ENCODE measurements at regions not wholly inside any gene's neighbourhood (a gene's known extent, or its start where the extent isn't known, plus 50 kb on each side); places are given as distances from the start of the nearest gene placed in this dataset.

GRCh38 chr3:16059081-16059537, 115.4 kb upstream of the GALNT15 start:
- Histone ChIP-seq H3K27me3 (ENCODE audit: control insufficient read depth, insufficient read depth, low read length) (no peaks in the 10 kb centered on the region), H3K4me3 (ENCODE audit: low read depth, low read length) (no peak overlapping the region), H3K4me2 (ENCODE audit: low read length) (no peak overlapping the region), H3K27ac (peak overlapping the region; percentile 24), H3K36me3 (ENCODE audit: control insufficient read depth, insufficient read depth, low read length) (no peaks in the 10 kb centered on the region), H3K9ac (no peak overlapping the region), H3K79me2 (no peaks in the 10 kb centered on the region), H2AFZ (no peak overlapping the region), H3K4me1 (no peaks in the 10 kb centered on the region), H3K9me3 (ENCODE audit: control insufficient read depth, low read length) (no peaks in the 10 kb centered on the region)
- no peak for TF ChIP-seq CTCF (IDR thresholded peaks at IDR 0.05)

DNA sequence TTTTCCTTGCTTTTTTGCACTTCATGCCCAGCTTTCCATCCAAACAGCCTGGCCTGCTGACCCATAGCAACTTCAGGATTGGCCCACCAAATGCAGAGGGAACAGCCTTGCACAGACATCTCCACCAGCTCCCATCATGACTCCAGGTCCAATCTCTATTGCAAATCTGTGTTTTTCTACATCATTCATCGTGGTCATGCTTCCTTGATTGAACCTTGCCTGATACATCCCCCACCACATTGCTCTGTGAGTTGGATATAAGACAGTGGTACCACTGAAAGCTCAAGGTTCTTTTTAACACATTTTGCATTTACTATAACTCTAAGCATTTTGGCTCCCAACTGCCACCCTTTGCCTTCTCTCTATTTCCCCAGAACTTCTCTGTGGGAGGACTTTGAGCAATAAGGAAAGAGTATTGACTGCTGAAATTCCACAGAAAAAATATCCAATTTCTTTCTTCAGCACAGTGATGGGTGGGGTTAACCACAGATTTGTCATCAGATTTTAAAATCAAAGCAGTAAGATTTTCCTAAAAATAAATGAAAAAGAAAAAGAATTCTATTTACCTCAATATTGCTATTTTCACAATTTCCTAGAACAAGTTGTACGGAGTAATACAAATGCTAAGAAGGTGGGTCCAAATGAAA, 114.6 kb upstream of the GALNT15 start:
- H3K36me3 ChIP-seq (ENCODE audit: control insufficient read depth, insufficient read depth, low read length): no peaks in the 10 kb centered on the region
- no peaks in the 10 kb centered on the region for H3K27me3 ChIP-seq (ENCODE audit: control insufficient read depth, insufficient read depth, low read length)
- H3K4me3 ChIP-seq (ENCODE audit: low read depth, low read length): no peak overlapping the region
- H3K79me2 ChIP-seq: no peaks in the 10 kb centered on the region
- no peaks in the 10 kb centered on the region for H3K4me1 ChIP-seq
- H2AFZ ChIP-seq: no peak overlapping the region
- peak overlapping the region; percentile 24 for H3K27ac ChIP-seq
- no peak for TF ChIP-seq CTCF (IDR thresholded peaks at IDR 0.05)
- no peaks in the 10 kb centered on the region for H3K9me3 ChIP-seq (ENCODE audit: control insufficient read depth, low read length)
- no peak overlapping the region for H3K9ac ChIP-seq
- no peak overlapping the region for H3K4me2 ChIP-seq (ENCODE audit: low read length)

DNA sequence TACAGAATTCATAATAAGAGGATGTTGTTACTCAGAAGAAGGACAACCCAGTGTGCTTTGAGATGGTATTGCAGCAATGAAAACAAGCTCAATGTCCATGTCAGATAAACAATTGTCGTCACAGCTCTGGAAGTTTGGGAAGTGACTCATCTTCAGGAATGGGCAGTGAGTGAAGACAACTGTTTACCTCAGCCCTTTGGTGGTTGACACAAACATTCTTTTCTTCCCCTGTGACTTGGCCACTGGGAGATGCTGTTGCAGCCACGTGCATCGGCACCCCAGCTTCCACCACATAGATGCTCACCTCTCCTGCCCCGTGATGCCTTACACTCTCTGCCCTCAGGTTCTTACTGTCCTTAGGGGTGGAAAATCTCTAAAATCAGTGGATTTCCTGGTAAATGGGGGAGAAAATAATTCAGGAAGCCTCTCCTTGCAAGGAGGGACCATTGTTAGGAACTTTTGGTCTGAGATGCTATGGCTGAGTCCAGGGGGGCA, 114.1 kb upstream of the GALNT15 start:
- Histone ChIP-seq H3K4me3 (ENCODE audit: low read depth, low read length) (no peak overlapping the region), H3K36me3 (ENCODE audit: control insufficient read depth, insufficient read depth, low read length) (no peaks in the 10 kb centered on the region), H3K9me3 (ENCODE audit: control insufficient read depth, low read length) (no peaks in the 10 kb centered on the region), H3K79me2 (no peaks in the 10 kb centered on the region), H3K9ac (no peak overlapping the region), H3K27me3 (ENCODE audit: control insufficient read depth, insufficient read depth, low read length) (no peaks in the 10 kb centered on the region), H3K4me1 (no peaks in the 10 kb centered on the region), H3K4me2 (ENCODE audit: low read length) (no peak overlapping the region), H3K27ac (peak overlapping the region; percentile 51), H2AFZ (no peak overlapping the region)
- no peak for TF ChIP-seq CTCF (IDR thresholded peaks at IDR 0.05)

- TF ChIP-seq CTCF (IDR thresholded peaks at IDR 0.05): no peak
- Histone ChIP-seq H3K4me3 (ENCODE audit: low read depth, low read length) (no peak overlapping the region), H3K9ac (no peak overlapping the region), H3K4me2 (ENCODE audit: low read length) (no peak overlapping the region), H3K79me2 (no peaks in the 10 kb centered on the region), H3K27me3 (ENCODE audit: control insufficient read depth, insufficient read depth, low read length) (no peaks in the 10 kb centered on the region), H3K36me3 (ENCODE audit: control insufficient read depth, insufficient read depth, low read length) (no peaks in the 10 kb centered on the region), H2AFZ (no peak overlapping the region), H3K4me1 (no peaks in the 10 kb centered on the region), H3K9me3 (ENCODE audit: control insufficient read depth, low read length) (no peaks in the 10 kb centered on the region), H3K27ac (peak overlapping the region; percentile 51)
Measured at GRCh38 chr3:16060945-16061344, 113.5 kb upstream of the GALNT15 start.

GRCh38 chr3:16061491-16061890, 113.0 kb upstream of the GALNT15 start:
- Histone ChIP-seq H3K79me2 (no peaks in the 10 kb centered on the region), H3K27me3 (ENCODE audit: control insufficient read depth, insufficient read depth, low read length) (no peaks in the 10 kb centered on the region), H3K4me3 (ENCODE audit: low read depth, low read length) (no peak overlapping the region), H2AFZ (no peak overlapping the region), H3K27ac (no peak overlapping the region), H3K36me3 (ENCODE audit: control insufficient read depth, insufficient read depth, low read length) (no peaks in the 10 kb centered on the region), H3K9ac (no peak overlapping the region), H3K9me3 (ENCODE audit: control insufficient read depth, low read length) (no peaks in the 10 kb centered on the region), H3K4me2 (ENCODE audit: low read length) (no peak overlapping the region), H3K4me1 (no peaks in the 10 kb centered on the region)
- no peak for TF ChIP-seq CTCF (IDR thresholded peaks at IDR 0.05)

Data from parathyroid adenoma (tissue), 2 donors.